NCI-H1048 (cell line): ENCODE measurements at regions not wholly inside any gene's neighbourhood (a gene's known extent, or its start where the extent isn't known, plus 50 kb on each side); places are given as distances from the start of the nearest gene placed in this dataset.
A peak's percentile ranks its signal among the peaks of the same experiment; 100 is the strongest.

Experiments used
- DNase-seq: peaks from one replicate; lab custom pipeline; 2025; lab: John Stamatoyannopoulos, UW

- DNase-seq = no peak
These were observed 331.8 kb downstream of the PRL start for GRCh38 chr6:21965016-21965415.

- DNase-seq = no peak
These were observed 330.8 kb downstream of the PRL start for GRCh38 chr6:21965953-21966539.

GRCh38 chr6:21967056-21967974 is 329.5 kb downstream of the PRL start:
- no peak for DNase-seq

GRCh38 chr6:21968411-21968810 is 328.4 kb downstream of the PRL start:
- no peak for DNase-seq

- no peak for DNase-seq
These were observed 327.6 kb downstream of the PRL start for GRCh38 chr6:21969192-21969591.

GRCh38 chr6:21970569-21971300 is 326.1 kb downstream of the PRL start:
- no peak for DNase-seq

GRCh38 chr6:21971541-21971940 is 325.3 kb downstream of the PRL start:
- DNase-seq = no peak

- no peak for DNase-seq
These were observed 324.3 kb downstream of the PRL start for GRCh38 chr6:21972516-21972915.

GRCh38 chr6:21977346-21977745 is 319.5 kb downstream of the PRL start:
- no peak for DNase-seq

GRCh38 chr6:21981235-21981833 is 315.5 kb downstream of the PRL start:
- DNase-seq = no peak

GRCh38 chr6:21984135-21984534 is 312.7 kb downstream of the PRL start:
- DNase-seq = no peak

- no peak for DNase-seq
These were observed 312.3 kb downstream of the PRL start for GRCh38 chr6:21984561-21984960.

- no peak for DNase-seq
These were observed 310.9 kb downstream of the PRL start for GRCh38 chr6:21985904-21986303.

GRCh38 chr6:21986703-21987102 is 310.1 kb downstream of the PRL start:
- no peak for DNase-seq

- no peak for DNase-seq
These were observed 309.3 kb downstream of the PRL start for GRCh38 chr6:21987501-21987957.

GRCh38 chr6:21990577-21990976 is 306.3 kb downstream of the PRL start:
- no peak for DNase-seq

GRCh38 chr6:21992178-21992967 is 304.5 kb downstream of the PRL start:
- DNase-seq = no peak

GRCh38 chr6:21993841-21994240 is 303.0 kb downstream of the PRL start:
- no peak for DNase-seq

GRCh38 chr6:21994821-21995220 is 302.0 kb downstream of the PRL start:
- DNase-seq = no peak

- no peak for DNase-seq
These were observed 301.5 kb downstream of the PRL start for GRCh38 chr6:21995318-21995717.

- DNase-seq = peak; percentile 75
These were observed 300.3 kb downstream of the PRL start for GRCh38 chr6:21996425-21997118.
